ENCODE measurements at regions not wholly inside any gene's neighbourhood (a gene's known extent, or its start where the extent isn't known, plus 50 kb on each side); places are given as distances from the start of the nearest gene placed in this dataset.

DNA sequence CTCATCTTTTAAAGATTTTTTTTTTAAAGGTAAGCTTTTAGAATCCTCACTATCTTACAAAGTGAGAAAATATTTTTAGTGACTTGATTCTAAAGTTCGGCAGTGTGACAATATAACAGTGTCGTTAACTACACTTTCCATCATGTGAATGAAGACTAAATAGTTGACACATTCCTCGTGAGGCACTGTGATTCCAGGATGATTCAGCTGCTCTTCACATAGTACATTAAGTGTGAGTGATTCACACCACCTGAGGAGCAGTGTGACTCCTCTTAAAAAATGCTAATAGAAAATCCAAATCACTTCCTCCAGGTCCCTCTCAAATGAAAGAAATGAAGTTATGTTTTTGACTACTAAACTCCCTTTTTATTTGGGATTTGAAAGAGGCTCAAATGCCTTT, 589.5 kb downstream of the GABRG2 start:
- TF ChIP-seq, protein P1, sequence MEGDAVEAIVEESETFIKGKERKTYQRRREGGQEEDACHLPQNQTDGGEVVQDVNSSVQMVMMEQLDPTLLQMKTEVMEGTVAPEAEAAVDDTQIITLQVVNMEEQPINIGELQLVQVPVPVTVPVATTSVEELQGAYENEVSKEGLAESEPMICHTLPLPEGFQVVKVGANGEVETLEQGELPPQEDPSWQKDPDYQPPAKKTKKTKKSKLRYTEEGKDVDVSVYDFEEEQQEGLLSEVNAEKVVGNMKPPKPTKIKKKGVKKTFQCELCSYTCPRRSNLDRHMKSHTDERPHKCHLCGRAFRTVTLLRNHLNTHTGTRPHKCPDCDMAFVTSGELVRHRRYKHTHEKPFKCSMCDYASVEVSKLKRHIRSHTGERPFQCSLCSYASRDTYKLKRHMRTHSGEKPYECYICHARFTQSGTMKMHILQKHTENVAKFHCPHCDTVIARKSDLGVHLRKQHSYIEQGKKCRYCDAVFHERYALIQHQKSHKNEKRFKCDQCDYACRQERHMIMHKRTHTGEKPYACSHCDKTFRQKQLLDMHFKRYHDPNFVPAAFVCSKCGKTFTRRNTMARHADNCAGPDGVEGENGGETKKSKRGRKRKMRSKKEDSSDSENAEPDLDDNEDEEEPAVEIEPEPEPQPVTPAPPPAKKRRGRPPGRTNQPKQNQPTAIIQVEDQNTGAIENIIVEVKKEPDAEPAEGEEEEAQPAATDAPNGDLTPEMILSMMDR (IDR thresholded peaks at IDR 0.05; ENCODE audit: low read length): no peak
- no peak for TF ChIP-seq EZH2 (IDR thresholded peaks at IDR 0.05; ENCODE audit: borderline replicate concordance, low read length)

Data from OCI-LY1 (cell line).